ENCODE measurements at regions not wholly inside any gene's neighbourhood (a gene's known extent, or its start where the extent isn't known, plus 50 kb on each side); places are given as distances from the start of the nearest gene placed in this dataset.
"Not testable (repeated sequence)": the region's sequence is repeated elsewhere in the genome, so short reads cannot be mapped to it uniquely, and the experiment has no call there.

DNA sequence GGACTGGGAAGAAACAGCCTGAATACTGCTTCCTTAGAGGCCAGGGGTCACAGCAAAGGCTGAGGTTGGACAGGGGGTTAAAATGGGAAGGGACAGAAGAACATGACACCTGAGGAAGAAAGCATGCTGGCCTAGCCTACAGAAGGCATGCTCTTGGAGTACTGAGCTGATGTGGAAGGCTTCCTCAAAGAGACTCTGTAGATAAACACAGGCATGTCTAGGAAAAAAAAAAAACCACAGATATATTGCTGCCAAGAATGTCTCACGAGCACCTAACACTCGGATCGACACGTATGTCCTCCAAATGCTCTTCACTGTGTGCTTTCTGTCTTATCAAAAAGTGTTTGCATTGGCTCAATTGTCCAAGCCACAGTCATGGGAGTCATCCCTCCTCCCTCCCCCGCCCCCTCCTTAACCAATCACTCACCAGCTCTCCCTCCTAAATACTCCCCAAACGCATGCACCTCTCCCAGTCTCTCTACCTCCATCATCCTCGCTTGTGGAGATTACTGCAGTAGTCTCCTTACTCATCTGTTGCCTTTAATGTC lies 101.1 kb upstream of the LRFN2 start:
- no peaks in the 10 kb centered on the region for H3K9me3 Mint-ChIP-seq
- no peak for ATAC-seq (replicated peaks in 1 of 2)
- H3K4me1 Mint-ChIP-seq (ENCODE audit: low read depth) = no peaks in the 10 kb centered on the region
- DNase-seq = no peak
- H3K4me3 Mint-ChIP-seq = no peak overlapping the region
- peaks cover 26% of the 10 kb centered on the region for H3K27me3 Mint-ChIP-seq (ENCODE audit: low read depth)
- H3K27ac Mint-ChIP-seq = no peak overlapping the region
- H3K36me3 Mint-ChIP-seq (ENCODE audit: insufficient read depth in 2 of 2) = no peaks in the 10 kb centered on the region

DNA sequence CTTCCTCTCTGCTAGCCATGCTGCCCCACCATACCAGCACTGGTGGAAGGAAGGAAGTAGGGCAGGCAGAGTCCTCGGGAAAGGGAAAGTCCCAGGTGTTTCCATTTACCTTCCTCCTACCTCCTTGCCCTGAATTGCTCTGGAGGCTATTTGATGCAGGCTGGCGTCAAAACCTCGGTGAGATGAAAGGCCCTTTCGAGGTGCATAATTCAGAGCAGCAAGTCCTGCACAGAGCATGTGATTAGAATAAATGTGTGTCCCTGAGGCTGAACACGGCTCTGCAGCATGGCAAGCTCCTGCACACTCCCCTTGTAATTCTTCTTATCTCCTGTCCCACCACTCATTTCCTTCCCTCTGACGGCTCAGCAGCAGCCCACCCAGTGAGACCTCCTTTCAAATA lies 98.7 kb upstream of the LRFN2 start:
- Mint-ChIP-seq H3K9me3 (no peaks in the 10 kb centered on the region), H3K4me3 (no peak overlapping the region), H3K27ac (no peak overlapping the region), H3K36me3 (ENCODE audit: insufficient read depth in 2 of 2) (no peaks in the 10 kb centered on the region), H3K27me3 (ENCODE audit: low read depth) (peaks cover 33% of the 10 kb centered on the region), H3K4me1 (ENCODE audit: low read depth) (no peaks in the 10 kb centered on the region)
- ATAC-seq (replicated peaks in 1 of 2) (no peak), DNase-seq (no peak)

DNA sequence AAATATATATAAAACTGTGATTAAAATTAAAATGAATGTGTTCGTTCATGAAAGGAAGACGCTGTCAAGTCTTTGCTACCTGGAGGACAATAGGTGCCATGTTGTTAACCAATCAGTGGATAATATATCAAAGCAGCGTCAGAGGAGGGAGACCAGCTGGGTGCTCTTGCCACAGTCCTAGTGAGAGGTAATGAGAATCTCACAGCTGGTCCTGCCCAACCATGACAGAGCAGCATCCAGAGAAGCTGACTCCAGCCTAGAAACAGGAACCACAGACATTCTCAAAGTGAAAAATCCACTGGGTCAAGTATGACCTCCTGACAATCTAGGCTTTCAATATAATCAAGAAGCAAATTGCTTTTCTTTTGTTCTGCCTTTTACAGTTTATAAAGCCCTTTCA lies 94.5 kb upstream of the LRFN2 start:
- Mint-ChIP-seq H3K27ac (no peak overlapping the region), H3K4me1 (ENCODE audit: low read depth) (no peaks in the 10 kb centered on the region), H3K36me3 (ENCODE audit: insufficient read depth in 2 of 2) (no peaks in the 10 kb centered on the region), H3K9me3 (peaks cover 0 to 2% of the 10 kb centered on the region in 2 donors), H3K4me3 (no peak overlapping the region), H3K27me3 (ENCODE audit: low read depth) (peaks cover 16% of the 10 kb centered on the region)
- ATAC-seq (replicated peaks in 1 of 2) (no peak), DNase-seq (no peak)

DNA sequence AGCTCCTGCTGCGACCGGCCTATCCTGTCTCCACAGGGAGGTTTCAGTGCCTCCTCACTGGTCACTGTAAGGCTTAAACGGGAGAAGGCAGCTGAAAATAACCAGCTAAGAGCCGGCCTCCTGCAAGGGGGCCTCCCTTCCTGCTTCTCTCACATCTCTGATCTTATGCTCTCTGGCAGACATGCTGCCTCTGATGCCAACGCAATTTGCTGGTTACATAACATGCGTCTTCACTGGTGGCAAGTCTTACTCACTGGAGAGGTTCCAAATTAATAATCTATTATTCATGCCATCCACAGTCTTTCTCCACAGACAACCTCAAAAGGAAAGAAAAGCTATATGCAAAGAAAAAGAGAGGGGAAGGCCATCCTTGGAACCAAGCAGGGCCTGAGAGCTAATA lies 91.8 kb upstream of the LRFN2 start:
- H3K36me3 Mint-ChIP-seq (ENCODE audit: insufficient read depth in 2 of 2) = no peaks in the 10 kb centered on the region
- H3K4me1 Mint-ChIP-seq (ENCODE audit: low read depth) = no peaks in the 10 kb centered on the region
- H3K27me3 Mint-ChIP-seq (ENCODE audit: low read depth) = peaks cover 14% of the 10 kb centered on the region
- H3K27ac Mint-ChIP-seq = no peak overlapping the region
- DNase-seq = no peak
- no peak for ATAC-seq (replicated peaks in 1 of 2)
- no peak overlapping the region for H3K4me3 Mint-ChIP-seq
- H3K9me3 Mint-ChIP-seq = peaks cover 0 to 2% of the 10 kb centered on the region in 2 donors

DNA sequence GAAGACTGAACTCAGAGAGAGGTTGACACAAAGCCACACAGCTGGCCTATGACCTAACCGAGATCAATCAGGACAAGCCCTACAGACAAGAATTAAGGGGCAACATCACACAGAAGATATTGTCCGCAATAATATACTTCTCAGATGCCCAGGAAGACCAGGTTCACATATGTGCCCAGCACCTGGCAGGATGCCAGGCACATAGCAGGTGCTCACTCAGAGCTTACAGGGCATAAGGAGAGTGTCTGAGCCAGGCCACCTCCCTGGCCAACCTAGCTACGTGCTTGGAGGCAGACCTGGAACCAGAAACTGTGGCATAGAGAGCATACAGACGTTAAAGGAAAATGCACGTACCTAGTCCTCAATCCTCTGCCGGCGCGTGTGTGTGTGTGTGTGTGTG lies 87.0 kb upstream of the LRFN2 start:
- no peaks in the 10 kb centered on the region for H3K4me1 Mint-ChIP-seq (ENCODE audit: low read depth)

DNA sequence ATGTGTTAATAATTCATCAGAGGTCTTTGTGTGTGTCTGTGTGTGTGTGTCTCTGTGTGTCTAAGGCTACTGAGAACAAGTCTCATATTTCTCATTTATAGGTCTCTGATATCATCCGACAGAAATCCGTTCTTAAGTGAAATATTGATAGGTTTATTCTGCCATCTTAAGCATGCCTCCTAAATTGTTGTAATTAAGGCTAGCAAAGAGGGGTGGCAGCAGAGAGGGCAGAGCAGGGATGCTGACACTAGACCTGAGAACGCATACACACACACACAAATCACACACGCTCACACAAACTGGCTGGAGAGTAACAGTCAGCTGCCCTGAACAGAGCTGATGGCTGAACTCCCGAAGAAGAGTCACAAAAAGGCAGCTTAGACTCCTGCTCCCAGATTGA lies 84.9 kb upstream of the LRFN2 start:
- Mint-ChIP-seq H3K4me1 (ENCODE audit: low read depth) (no peaks in the 10 kb centered on the region), H3K27me3 (ENCODE audit: low read depth) (no peaks in the 10 kb centered on the region), H3K36me3 (ENCODE audit: insufficient read depth in 2 of 2) (no peaks in the 10 kb centered on the region), H3K27ac (no peak overlapping the region), H3K4me3 (no peak overlapping the region), H3K9me3 (peaks cover 2 to 5% of the 10 kb centered on the region in 2 donors)
- ATAC-seq (replicated peaks in 1 of 2) (no peak), DNase-seq (no peak)

More for the DNA sequence above, 87.0 kb upstream of the LRFN2 start:
- no peaks in the 10 kb centered on the region for H3K27me3 Mint-ChIP-seq (ENCODE audit: low read depth)
- H3K9me3 Mint-ChIP-seq = peaks cover 2 to 3% of the 10 kb centered on the region in 2 donors
- H3K27ac Mint-ChIP-seq = no peak overlapping the region
- no peak overlapping the region for H3K4me3 Mint-ChIP-seq
- DNase-seq (no peak), ATAC-seq (replicated peaks in 1 of 2) (no peak)
- no peaks in the 10 kb centered on the region for H3K36me3 Mint-ChIP-seq (ENCODE audit: insufficient read depth in 2 of 2)

DNA sequence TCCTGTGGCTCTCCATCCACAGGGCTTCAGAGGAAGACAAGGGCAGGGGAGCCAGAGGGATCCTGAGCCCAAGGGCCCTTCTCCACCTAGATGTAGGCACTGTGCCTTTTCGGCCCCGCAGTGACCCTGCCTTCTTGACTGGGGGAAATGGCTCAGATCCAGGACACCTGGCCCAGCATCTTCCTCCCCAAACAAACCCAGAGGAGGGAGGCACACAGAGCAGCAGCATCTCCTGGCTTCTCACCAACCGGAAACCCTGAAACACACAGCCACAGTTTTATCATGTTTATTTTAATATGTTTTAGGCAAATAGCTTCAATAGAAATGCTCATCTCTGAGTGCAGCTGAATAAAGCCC lies 84.5 kb upstream of the LRFN2 start:
- Mint-ChIP-seq H3K36me3 (ENCODE audit: insufficient read depth in 2 of 2) (no peaks in the 10 kb centered on the region), H3K27ac (no peak overlapping the region), H3K9me3 (peaks cover 2 to 5% of the 10 kb centered on the region in 2 donors), H3K4me1 (ENCODE audit: low read depth) (no peaks in the 10 kb centered on the region), H3K27me3 (ENCODE audit: low read depth) (no peaks in the 10 kb centered on the region), H3K4me3 (no peak overlapping the region)
- no peak for ATAC-seq (replicated peaks in 1 of 2)
- no peak for DNase-seq

DNA sequence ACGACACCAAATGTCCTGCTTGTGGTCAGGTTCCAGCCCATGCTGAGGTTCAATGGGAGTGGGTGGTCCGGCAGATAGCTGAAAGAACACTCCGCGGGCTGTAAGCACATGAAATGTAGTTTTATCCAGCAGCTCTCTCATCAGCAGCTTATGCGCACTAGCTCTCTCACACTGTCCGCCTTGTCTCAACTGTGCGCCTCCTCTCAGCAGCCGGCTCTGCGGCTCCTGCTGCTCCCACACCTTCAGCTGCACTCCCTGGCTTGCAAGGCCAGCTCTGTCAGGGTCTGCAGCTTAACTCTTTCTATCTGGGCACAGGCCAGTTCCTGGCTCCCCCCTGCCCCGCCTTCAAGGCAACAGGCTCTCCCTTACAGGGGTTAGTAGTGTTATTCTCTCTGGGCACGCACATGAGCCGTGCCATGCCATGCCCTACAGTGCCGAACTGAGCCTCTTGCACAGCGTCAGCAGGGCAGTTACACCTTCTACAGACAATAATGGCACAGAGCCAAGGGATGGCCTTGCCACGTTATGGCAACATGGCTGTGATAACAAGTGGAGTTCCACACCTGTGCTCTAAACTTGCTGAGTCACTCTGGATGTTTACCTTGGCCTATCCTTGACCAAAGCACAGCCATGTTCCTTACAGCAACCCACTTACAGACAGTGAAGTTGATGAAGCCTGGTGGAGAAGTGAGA lies 84.0 kb upstream of the LRFN2 start:
- no peaks in the 10 kb centered on the region for H3K27me3 Mint-ChIP-seq (ENCODE audit: low read depth)
- peaks cover 2 to 5% of the 10 kb centered on the region in 2 donors for H3K9me3 Mint-ChIP-seq
- no peak overlapping the region for H3K4me3 Mint-ChIP-seq
- DNase-seq (no peak), ATAC-seq (replicated peaks in 1 of 2) (no peak)
- no peaks in the 10 kb centered on the region for H3K4me1 Mint-ChIP-seq (ENCODE audit: low read depth)
- H3K36me3 Mint-ChIP-seq (ENCODE audit: insufficient read depth in 2 of 2) = no peaks in the 10 kb centered on the region
- no peak overlapping the region for H3K27ac Mint-ChIP-seq

DNA sequence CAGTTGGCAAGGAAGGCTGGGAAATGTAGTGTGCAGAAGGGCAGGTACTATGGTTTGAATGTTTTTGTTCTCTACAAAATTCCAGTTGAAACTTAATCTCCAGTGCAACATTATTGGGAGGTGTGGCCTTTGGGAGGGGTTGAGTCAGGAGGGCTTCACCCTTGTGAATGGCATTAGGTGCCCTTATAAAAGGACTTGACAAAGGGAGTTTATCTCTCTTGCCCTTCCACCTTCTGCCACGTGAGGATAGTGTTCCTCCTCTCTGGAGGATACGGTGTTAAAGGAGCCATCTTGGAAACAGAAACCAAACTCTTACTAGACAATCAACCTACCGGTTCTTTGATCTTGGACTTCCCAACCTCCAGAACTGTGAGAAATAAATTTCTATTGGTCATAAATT lies 82.2 kb upstream of the LRFN2 start:
- no peak overlapping the region for H3K4me3 Mint-ChIP-seq
- H3K9me3 Mint-ChIP-seq = peaks cover 9 to 10% of the 10 kb centered on the region in 2 donors
- peaks cover 3 to 4% of the 10 kb centered on the region in 2 donors for H3K36me3 Mint-ChIP-seq (ENCODE audit: insufficient read depth in 2 of 2)
- ATAC-seq (replicated peaks in 1 of 2) (no peak), DNase-seq (no peak)
- H3K4me1 Mint-ChIP-seq (ENCODE audit: low read depth) = no peaks in the 10 kb centered on the region
- no peaks in the 10 kb centered on the region for H3K27me3 Mint-ChIP-seq (ENCODE audit: low read depth)
- H3K27ac Mint-ChIP-seq = no peak overlapping the region

DNA sequence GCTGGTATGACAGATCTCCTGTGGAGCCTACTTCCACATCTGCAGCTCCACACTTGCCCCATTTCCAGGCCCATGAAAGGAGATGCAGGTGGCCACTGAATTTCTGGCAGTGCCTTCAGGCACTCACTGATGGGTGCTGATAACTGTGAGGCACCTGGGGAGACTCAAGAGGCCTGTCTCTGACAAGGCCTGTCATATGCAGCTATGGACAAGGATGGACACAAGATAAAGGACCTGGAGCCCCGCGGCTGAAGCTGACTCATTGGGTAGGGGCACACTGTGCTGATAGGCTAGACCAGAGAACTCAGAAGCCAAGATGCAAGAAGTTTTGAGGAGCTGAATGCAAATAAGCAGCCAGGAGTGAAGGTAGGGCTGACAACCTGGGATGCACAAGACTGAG lies 81.0 kb upstream of the LRFN2 start:
- Mint-ChIP-seq H3K4me3 (no peak overlapping the region), H3K9me3 (peaks cover 11 to 14% of the 10 kb centered on the region in 2 donors), H3K27ac (no peak overlapping the region), H3K27me3 (ENCODE audit: low read depth) (no peaks in the 10 kb centered on the region), H3K4me1 (ENCODE audit: low read depth) (no peaks in the 10 kb centered on the region), H3K36me3 (ENCODE audit: insufficient read depth in 2 of 2) (peaks cover 3 to 7% of the 10 kb centered on the region in 2 donors)
- no peak for DNase-seq
- no peak for ATAC-seq (replicated peaks in 1 of 2)

DNA sequence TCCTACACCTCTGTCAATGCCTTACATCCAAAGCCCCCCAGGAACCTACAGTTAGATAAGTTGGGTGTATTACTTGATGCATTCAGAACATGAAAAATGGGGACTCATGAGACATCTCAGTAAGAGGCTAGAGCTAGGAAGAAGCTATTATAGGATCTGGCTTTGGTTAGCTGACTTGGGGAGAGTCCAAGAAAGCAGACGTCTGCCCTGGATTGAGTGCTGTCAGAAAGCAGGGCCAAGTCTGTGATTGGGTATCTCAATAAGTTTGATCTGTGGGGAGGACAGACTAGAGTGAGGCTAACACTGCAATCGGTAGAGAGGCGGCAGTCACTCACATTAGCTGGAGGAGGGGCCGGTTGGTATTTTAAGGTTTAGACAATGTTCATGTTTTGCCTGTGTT lies 79.4 kb upstream of the LRFN2 start:
- Mint-ChIP-seq H3K4me1 (ENCODE audit: low read depth) (no peaks in the 10 kb centered on the region), H3K36me3 (ENCODE audit: insufficient read depth in 2 of 2) (peaks cover 3 to 8% of the 10 kb centered on the region in 2 donors), H3K27ac (no peak overlapping the region), H3K27me3 (ENCODE audit: low read depth) (no peaks in the 10 kb centered on the region), H3K9me3 (peaks cover 11 to 14% of the 10 kb centered on the region in 2 donors), H3K4me3 (no peak overlapping the region)
- ATAC-seq (replicated peaks in 1 of 2) (no peak), DNase-seq (no peak)

DNA sequence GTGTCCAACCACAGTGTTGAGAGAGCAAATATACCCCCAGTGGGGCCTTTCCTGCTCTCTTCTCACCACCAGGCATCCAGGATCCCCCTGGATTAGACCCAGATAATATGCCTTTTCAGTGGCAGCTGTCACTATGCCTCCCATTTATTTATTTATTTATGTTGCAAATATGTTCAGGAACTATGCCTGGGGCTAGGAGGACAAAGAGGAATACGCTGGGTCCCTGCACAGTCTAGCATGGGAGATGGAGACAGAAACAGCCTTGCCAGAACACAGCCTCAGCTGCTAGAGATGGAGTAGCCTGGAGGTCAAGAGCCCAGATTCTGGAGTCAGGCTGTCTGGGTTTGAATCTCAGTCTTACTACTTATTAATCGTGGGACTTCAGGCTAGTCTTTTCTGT lies 74.6 kb upstream of the LRFN2 start:
- no peak for ATAC-seq (replicated peaks in 1 of 2)
- H3K4me3 Mint-ChIP-seq = no peak overlapping the region
- H3K9me3 Mint-ChIP-seq = peaks cover 7 to 12% of the 10 kb centered on the region in 2 donors
- no peak overlapping the region for H3K27ac Mint-ChIP-seq
- H3K36me3 Mint-ChIP-seq (ENCODE audit: insufficient read depth in 2 of 2) = peaks cover 3 to 8% of the 10 kb centered on the region in 2 donors
- no peak for DNase-seq
- H3K27me3 Mint-ChIP-seq (ENCODE audit: low read depth) = no peaks in the 10 kb centered on the region
- no peaks in the 10 kb centered on the region for H3K4me1 Mint-ChIP-seq (ENCODE audit: low read depth)

DNA sequence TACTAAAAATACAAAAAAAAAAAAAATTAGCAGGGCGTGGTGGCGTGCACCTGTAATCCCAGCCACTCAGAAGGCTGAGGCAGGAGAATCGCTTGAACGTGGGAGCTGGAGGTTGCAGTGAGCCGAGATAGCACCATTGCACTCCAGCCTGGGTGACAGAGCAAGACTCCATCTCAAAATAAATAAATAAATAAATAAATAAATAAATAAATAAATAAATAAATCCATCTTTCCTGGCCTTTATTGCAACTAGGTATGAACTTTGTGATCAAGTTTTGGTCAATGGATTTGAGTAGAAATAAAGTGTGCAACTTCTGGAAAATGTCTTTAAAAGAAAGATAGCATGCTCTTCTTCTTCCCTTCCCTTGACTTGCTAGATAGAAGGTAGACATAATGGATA lies 69.6 kb upstream of the LRFN2 start:
- H3K27me3 Mint-ChIP-seq (ENCODE audit: low read depth); ATAC-seq (replicated peaks in 1 of 2); DNase-seq; H3K4me3 Mint-ChIP-seq; H3K27ac Mint-ChIP-seq; H3K4me1 Mint-ChIP-seq (ENCODE audit: low read depth); H3K36me3 Mint-ChIP-seq (ENCODE audit: insufficient read depth in 2 of 2); H3K9me3 Mint-ChIP-seq: not testable (repeated sequence)

DNA sequence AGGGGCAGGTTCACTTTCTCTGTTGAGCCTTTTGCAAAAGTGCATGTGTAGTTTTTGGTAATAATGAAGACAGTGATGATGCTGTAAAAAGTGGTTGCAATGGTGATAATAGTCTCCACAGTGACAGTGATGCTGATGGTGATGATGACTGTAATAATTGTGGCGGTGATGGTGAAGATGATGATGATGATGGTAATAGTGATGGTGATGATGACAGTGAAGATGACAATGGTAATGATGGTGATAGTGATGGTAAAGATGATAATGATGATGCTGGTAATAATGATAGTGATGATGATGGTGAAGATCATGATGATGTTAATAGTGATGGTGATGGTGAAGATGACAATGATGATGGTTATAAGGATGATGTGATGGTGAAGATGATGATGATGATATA lies 67.7 kb upstream of the LRFN2 start:
- no peaks in the 10 kb centered on the region for H3K36me3 Mint-ChIP-seq (ENCODE audit: insufficient read depth in 2 of 2)
- no peaks in the 10 kb centered on the region for H3K9me3 Mint-ChIP-seq
- H3K27me3 Mint-ChIP-seq (ENCODE audit: low read depth) = no peaks in the 10 kb centered on the region
- DNase-seq = no peak
- no peaks in the 10 kb centered on the region for H3K4me1 Mint-ChIP-seq (ENCODE audit: low read depth)
- no peak overlapping the region for H3K4me3 Mint-ChIP-seq
- no peak overlapping the region for H3K27ac Mint-ChIP-seq
- no peak for ATAC-seq (replicated peaks in 1 of 2)
